Lung microvascular endothelial cell (primary cell): ENCODE measurements at regions not wholly inside any gene's neighbourhood (a gene's known extent, or its start where the extent isn't known, plus 50 kb on each side); places are given as distances from the start of the nearest gene placed in this dataset.
"Not testable (repeated sequence)": the region's sequence is repeated elsewhere in the genome, so short reads cannot be mapped to it uniquely, and the experiment has no call there.

Source experiments
- DNase-seq, 2 donors: peaks; one replicate each; pipeline versions ENCODE4 v3.0.0 to v3.0.0-alpha.2; 2010; ENCODE audit warnings: low read depth in 2 of 2

GRCh38 chr3:198147213-198147612, 187.2 kb downstream of the LMLN start:
- DNase-seq, result not testable (repeated sequence)

- not testable (repeated sequence) for DNase-seq
Observed at GRCh38 chr3:198147993-198148392, 188.0 kb downstream of the LMLN start.

GRCh38 chr3:198149904-198150303, 189.9 kb downstream of the LMLN start:
- not testable (repeated sequence) for DNase-seq

- not testable (repeated sequence) for DNase-seq
Observed at GRCh38 chr3:198151867-198152266, 191.8 kb downstream of the LMLN start.

- DNase-seq, result not testable (repeated sequence)
Observed at GRCh38 chr3:198155771-198156170, 195.8 kb downstream of the LMLN start.

- DNase-seq, result not testable (repeated sequence)
Observed at GRCh38 chr3:198157231-198157868, 197.3 kb downstream of the LMLN start.

GRCh38 chr3:198158007-198158406, 198.0 kb downstream of the LMLN start:
- not testable (repeated sequence) for DNase-seq

GRCh38 chr3:198167339-198168039, 207.5 kb downstream of the LMLN start:
- DNase-seq, result peak; percentile 35 to 40

- not testable (repeated sequence) for DNase-seq
Observed at GRCh38 chr3:198170781-198171180, 210.8 kb downstream of the LMLN start.

- DNase-seq, result not testable (repeated sequence)
Observed at GRCh38 chr3:198173080-198173479, 213.1 kb downstream of the LMLN start.

GRCh38 chr3:198173929-198174574, 214.0 kb downstream of the LMLN start:
- not testable (repeated sequence) for DNase-seq
